ENCODE measurements at regions not wholly inside any gene's neighbourhood (a gene's known extent, or its start where the extent isn't known, plus 50 kb on each side); places are given as distances from the start of the nearest gene placed in this dataset.
"Not testable (repeated sequence)": the region's sequence is repeated elsewhere in the genome, so short reads cannot be mapped to it uniquely, and the experiment has no call there.

DNA sequence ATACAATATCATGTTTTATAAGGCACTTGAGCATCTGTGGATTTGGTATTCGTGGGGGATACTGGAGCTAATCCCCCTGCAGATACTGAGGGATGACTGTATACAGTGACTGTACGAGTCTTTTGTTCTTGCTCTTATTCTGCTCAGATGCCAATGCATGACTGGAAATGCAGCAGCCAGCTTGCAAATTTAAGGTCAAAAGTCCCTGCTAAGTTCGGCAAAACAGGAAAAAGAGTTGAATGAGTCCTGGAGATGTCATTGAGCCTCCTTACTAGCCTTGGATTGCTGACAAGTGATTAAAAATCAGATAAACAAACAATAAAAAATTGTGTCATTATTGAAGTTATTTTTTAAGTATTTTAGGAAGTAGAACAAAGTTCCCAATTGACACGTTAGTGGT, 599.3 kb upstream of the IMPG1 start:
- DNase-seq (ENCODE audit: low spot score), result no peak

DNA sequence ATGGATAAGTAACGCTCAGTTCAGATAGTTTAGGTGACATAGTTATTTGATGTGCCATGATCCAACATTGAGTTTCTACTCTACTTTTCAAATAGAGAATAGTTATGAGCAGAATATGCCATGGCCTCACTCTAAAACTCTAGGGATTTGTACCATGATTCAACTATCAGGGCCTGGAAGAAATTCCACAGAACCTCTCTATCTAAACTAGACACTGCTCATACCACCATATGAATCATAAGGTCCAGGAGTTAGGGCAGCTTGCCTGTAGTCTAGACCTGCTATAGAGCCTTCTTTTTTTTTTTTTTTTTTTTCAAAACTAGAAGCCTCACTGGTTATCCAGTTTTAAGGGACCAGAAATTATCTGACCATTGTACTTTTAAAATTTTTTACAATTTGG, 571.8 kb upstream of the IMPG1 start:
- no peak for DNase-seq (ENCODE audit: low spot score)

DNA sequence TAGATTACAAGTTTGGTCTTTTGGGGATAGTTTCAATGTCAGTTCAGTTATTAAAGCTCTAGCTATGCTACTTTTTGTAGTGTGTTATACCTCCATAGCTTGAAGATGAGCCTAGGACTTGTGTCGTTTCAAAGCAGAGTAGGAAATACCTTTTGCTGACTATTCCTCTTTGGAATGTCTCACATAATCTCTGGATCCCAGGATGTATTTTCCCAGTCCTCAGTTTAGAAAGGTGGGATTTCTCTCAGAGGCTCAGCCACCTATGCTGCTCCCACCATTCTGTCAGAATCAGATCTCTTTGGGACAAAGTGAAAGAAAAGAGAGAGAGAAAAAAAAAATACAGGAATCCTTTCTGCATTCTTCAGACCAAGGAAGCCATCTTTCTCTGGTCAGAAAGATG, 567.5 kb upstream of the IMPG1 start:
- DNase-seq (ENCODE audit: low spot score), result no peak

GRCh38 chr6:76634695-76635094, 562.2 kb upstream of the IMPG1 start:
- no peak for DNase-seq (ENCODE audit: low spot score)

DNA sequence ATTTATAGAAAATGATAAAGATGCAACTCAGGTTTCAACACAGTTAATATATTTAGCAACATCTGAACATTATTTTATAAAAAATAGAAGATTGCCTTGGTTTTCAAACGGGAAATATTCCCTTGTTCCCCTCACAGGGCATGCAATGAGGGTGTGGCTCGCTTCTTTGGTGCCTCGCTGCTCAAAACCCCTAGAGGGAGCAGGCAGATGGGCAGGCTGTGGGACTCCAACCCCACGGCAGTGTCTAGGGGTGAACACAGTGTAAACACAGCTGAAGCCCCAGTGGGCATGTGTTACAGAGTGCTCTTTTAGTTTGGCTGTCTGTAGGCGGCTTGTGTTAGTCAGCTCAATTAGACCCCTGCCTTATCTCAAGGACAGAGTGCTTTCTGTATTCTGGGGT, 560.8 kb upstream of the IMPG1 start:
- peak; percentile 36 for DNase-seq (ENCODE audit: low spot score)

- DNase-seq (ENCODE audit: low spot score), result no peak
These were observed 559.2 kb upstream of the IMPG1 start for GRCh38 chr6:76631622-76632021.

DNA sequence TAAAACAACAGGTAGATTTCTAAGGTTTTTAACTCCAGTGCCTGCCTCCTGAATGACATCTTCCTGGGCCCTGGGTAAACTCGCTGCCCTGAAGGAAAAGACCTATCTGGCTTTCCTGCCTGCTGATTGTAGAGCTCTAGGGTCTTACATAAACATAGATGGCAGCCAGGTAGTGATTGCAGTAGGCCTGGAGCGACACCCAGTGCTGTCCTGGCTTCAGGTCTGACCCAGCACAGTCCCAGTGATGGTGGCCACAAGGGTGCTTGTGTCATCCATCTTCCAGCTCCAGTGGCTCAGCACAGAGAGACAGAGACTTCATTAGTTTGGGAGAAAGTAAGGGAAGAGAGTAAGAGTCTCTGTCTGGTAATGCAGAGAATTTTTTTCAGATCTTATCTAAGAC, 542.9 kb upstream of the IMPG1 start:
- no peak for DNase-seq (ENCODE audit: low spot score)

GRCh38 chr6:76612954-76613353, 540.5 kb upstream of the IMPG1 start:
- DNase-seq (ENCODE audit: low spot score), result no peak

DNA sequence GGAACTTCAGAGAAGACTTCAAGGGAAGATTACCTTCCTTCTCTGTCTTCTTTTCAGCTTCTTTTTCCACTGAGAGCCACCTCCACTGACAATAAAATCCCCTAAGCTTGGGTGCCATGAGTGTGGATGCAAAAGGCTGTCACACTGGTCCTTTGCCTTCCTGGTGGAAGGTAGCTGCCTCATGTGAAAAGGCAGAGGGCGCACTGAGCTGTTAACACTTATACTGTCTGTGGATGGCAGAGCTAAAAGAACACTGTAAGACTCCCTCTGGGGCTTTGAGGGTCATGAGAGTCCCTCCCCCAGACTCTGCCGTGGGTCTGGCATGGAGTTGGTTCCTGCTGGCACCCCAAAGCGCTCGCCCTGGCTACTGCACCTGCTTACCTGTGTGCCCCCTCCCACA, 536.7 kb upstream of the IMPG1 start:
- DNase-seq (ENCODE audit: low spot score), result no peak

DNA sequence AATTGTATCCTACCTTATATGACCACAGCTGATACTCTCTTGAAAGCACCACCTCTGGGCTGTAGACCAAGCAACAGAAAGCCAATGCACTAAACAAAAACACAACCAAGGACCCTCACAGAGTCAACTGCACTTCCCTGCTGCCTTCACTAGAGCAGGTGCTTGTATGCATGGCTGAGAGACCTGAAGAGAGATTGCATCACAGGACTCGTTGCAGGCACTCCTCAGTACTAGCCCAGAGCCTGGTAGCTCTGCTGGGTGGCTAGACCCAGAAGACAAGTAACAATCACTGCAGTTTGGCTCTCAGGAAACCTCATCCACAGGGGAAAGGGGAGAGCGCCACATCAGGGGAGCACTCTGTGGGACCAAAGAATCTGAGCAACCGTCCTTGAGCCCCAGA, 521.6 kb upstream of the IMPG1 start:
- no peak for DNase-seq (ENCODE audit: low spot score)

- no peak for DNase-seq (ENCODE audit: low spot score)
These were observed 521.2 kb upstream of the IMPG1 start for GRCh38 chr6:76593668-76594067.

GRCh38 chr6:76592566-76592965, 520.1 kb upstream of the IMPG1 start:
- no peak for DNase-seq (ENCODE audit: low spot score)

DNA sequence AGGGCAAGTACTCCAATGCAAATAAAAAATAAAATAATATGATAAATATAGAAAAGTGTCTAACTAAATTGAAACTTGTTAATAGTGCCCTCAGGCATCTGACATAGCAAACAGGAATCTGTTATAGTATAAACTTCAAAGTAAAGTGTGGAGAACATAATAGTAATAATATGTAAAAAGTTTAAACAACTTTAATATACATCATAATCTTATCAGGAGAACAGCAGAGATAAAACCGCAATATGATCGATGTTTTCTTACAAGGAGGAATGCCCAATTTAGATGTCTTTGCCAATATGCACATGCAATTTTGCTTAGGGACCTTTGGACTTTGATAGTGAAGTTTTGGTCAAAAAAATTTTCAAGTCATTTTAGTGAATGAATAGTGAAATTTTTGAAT, 514.8 kb upstream of the IMPG1 start:
- no peak for DNase-seq (ENCODE audit: low spot score)

DNA sequence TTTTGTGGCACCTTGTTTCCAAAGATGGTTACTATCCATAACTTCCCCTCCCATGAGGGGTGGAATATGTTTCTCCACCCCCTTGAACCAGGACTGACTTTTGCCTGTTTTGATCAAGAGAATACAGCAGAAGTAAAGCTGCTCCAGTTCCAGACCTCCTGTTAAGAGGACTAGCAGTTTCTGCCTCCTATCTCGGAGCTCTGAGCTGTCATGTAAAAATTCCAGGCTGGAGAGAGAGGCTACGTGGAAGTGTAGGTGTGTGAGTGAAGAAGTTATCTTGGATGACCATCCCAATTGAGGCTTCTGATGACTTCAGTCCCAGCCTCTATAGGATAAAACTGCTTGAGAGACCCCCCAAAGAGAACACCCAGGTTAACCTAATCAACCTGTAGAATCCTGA, 511.7 kb upstream of the IMPG1 start:
- no peak for DNase-seq (ENCODE audit: low spot score)

DNA sequence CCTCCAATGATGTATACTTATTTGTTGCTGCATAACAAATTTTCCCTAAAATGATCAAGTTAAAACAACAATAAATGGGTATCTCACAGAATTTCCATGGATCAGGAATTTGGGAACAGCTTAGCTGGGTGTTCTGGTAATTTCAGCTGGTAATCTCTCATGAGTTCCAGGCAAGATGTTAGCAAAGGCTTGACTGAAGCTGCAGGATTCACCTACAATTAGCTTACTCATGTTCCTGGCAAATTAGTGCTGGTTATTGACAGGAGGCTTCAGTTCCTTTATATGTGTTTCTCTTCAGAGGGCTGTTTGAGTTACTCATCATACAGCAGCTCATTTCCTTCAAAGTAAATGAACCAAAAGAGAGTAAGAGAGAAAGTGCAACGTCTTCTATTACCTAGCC, 506.3 kb upstream of the IMPG1 start:
- DNase-seq (ENCODE audit: low spot score), result no peak

DNA sequence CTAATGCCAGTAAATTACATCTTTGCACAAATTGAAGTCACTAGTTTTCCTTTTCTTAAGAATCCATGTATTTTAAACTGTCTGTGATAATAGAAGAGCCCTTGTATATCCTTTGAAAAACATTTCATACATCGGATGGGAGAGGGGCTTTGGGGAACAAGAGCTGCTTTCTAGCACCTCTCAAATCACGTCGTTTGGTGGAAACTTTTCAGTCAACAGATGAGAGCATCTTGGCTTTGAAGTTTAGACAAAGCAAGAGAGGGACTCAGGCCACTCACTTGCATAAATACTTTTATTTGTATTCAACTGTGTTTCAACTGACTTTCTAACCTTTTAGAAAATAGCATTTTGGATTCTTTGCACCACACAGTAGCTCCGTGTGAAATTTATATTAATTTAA, 502.3 kb upstream of the IMPG1 start:
- DNase-seq (ENCODE audit: low spot score), result no peak

DNA sequence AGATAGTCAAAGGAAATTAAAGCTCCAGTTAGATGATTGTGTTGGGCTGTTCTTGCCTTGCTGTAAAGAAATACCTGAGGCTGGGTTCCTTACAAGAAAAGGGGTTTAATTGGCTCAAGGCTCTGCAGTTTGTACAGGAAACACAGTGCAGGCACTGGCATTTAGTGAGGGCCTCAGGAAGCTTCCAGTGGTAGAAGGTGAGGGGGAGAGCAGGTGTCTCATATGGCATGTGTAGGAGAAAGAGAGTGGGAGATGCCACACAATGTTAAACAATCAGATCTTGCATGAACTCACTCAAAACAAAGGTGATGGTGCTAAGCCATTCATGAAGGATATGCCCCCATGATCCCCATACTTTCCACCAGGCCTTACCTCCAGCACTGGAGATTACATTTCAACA, 493.5 kb upstream of the IMPG1 start:
- DNase-seq (ENCODE audit: low spot score), result no peak

DNA sequence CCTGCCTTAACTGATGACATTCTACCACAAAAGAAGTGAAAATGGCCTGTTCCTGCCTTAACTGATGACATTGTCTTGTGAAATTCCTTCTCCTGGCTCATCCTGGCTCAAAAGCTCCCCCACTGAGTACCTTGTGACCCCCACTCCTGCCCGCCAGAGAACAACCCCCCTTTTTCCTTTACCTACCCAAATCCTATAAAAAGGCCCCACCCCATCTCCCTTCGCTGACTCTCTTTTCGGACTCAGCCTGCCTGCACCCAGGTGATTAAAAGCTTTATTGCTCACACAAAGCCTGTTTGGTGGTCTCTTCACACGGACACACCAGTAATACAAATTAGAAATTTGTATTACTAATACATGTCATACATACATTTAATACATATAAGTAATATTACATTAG, 489.9 kb upstream of the IMPG1 start:
- DNase-seq (ENCODE audit: low spot score), result not testable (repeated sequence)

DNA sequence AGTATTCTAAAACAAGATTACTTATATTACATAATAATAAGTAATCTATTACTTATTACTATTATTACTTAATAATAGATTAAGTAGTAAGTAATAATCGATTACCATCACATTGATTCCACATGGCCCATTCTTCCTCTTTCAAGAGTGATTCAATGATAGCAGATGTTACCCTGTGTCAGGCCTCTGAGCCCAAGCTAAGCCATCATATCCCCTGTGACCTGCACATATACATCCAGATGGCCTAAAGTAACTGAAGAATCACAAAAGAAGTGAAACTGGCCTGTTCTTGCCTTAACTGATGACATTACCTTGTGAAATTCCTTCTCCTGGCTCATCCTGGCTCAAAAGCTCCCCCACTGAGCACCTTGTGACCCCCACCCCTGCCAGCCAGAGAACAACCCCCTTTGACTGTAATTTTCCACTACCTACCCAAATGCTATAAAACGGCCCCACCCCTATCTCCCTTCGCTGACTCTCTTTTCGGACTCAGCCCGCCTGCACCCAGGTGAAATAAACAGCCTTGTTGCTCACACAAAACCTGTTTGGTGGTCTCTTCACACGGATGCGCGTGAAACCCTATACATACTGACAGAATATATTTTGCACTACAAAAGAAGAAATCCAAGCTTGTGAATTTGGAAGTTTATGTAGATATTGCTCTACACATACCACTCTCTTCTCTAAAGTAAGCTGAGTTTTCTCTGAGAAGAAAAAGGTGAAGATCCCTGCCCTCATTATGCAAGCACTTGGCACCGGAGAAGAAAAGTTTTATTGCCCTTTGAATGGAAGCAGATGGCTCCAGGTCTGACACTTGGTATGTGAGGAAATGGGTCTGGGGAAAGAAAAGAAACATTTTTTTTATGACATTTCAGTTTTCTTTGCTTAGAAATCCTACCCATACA, 488.6 kb upstream of the IMPG1 start:
- DNase-seq (ENCODE audit: low spot score), result not testable (repeated sequence)

DNA sequence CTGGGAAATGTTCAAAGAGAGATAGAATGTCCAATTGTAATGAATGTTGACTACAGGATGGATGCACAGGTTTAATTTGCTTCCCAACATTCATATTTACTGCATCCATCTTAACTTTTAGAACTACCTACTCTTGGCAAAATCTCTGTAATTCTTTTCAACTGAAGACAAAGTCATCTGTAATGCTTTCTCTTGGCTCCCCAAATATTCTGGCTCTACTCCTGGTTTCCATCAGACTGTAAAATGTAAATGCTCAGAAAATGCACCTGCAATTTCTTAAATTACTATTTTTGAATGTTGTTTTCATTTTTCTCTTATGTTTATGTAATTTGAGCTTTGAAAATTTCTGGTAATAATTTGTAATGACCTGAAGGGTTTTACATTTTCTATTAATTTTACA, 480.8 kb upstream of the IMPG1 start:
- no peak for DNase-seq (ENCODE audit: low spot score)

GRCh38 chr6:76552268-76552667, 479.8 kb upstream of the IMPG1 start:
- no peak for DNase-seq (ENCODE audit: low spot score)

- DNase-seq (ENCODE audit: low spot score), result no peak
These were observed 461.2 kb upstream of the IMPG1 start for GRCh38 chr6:76533661-76534060.

DNA sequence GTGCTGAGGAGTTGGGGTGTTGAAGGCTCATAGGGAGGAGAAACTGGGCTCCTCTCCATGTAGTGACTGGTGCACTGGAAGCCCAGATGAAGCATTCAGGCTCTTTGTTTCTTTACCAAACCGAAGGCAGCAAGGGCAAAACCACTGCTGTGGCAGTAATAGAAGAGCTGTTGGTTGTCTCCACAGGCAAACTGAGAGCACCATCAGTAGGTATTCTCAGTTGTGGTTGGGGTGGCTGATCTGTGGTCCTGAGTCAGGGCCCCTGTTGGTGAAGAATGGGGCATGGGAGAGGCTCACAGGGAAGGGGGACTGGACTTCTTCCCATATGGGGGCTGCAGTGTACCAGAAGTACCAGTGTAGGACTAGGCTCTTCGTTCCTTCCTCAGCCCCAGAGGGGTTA, 460.2 kb upstream of the IMPG1 start:
- DNase-seq (ENCODE audit: low spot score), result no peak

DNA sequence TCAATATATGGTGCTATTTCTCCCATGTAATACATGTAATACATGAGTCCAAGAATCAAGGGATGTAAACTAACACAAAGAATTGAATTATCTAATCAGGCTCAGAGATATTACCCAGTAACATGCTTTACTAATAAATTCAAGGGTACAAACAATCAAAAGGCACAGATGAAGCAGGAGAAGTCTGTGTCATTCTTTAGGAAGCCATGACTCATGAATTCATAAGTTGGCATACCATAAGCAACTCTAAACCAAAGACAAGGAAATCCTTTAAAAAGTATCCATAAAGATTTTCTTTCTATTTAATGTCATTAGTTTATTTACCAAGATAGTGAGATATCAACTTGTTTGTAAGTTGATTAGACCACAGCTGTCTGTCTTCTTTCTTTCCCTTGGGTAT, 446.0 kb upstream of the IMPG1 start:
- DNase-seq (ENCODE audit: low spot score), result no peak
